ENCODE measurements at regions not wholly inside any gene's neighbourhood (a gene's known extent, or its start where the extent isn't known, plus 50 kb on each side); places are given as distances from the start of the nearest gene placed in this dataset.

- ChIA-PET POLR2A (ENCODE audit: unreplicated experiment) (no interaction called here), CTCF (interaction anchor here (1.1 kb wide), 1 partner anchor 197 kb away, joined by 5 read pairs; no protein-coding TSS in a partner anchor)
- no peaks in the 10 kb centered on the region for H3K9me3 ChIP-seq (ENCODE audit: control insufficient read depth, insufficient read depth, low read length)
- H2AK9ac ChIP-seq (replicated peaks; ENCODE audit: low read depth, low read length, poor library complexity), result peak overlapping the region; percentile 50
- peak overlapping the region; percentile 50 for H3K18ac ChIP-seq (ENCODE audit: low read depth, low read length)
- peaks cover 3% of the 10 kb centered on the region for H3K27me3 ChIP-seq (ENCODE audit: control insufficient read depth, insufficient read depth, low read length)
- no peak overlapping the region; the same call in 1 of the 2 replicates for H3K27ac ChIP-seq (ENCODE audit: insufficient read depth, low read length)
- H4K5ac ChIP-seq (ENCODE audit: low read depth, low read length), result peak overlapping the region; percentile 2; the same call in 1 of the 2 replicates
- H3K9ac ChIP-seq (ENCODE audit: low read depth, low read length), result no peak overlapping the region
- H3K4me3 ChIP-seq (ENCODE audit: insufficient read depth, low read depth, low read length), result no peak overlapping the region
- in situ Hi-C loops (cut with MboI; ENCODE audit: low sequenced_read_pairs), result loop anchor here (10.0 kb wide), 1 partner anchor 179 kb away; no protein-coding TSS in a partner anchor
- no CpG with 5 or more reads among the region's 5 CpGs for WGBS, 2 experiments (ENCODE audit: extremely low coverage in 2 of 2, insufficient read length in 1 of 2)
- H3K79me1 ChIP-seq (ENCODE audit: low read depth in 1 of 2, low read length in 2 of 2), result no peaks in the 10 kb centered on the region
- no TSS peak for BruUV-seq (replicated peaks)
- H2AFZ ChIP-seq (replicated peaks; ENCODE audit: low read length, poor library complexity), result peak overlapping the region; percentile 64
- no peaks in the 10 kb centered on the region for H3K9me1 ChIP-seq (ENCODE audit: insufficient read depth, low read length)
- H3K4me2 ChIP-seq (ENCODE audit: low read depth, low read length), result no peak overlapping the region
- no peak overlapping the region for H3K4ac ChIP-seq (ENCODE audit: low read depth, low read length)
- peak overlapping the region; percentile 52 for H2BK5ac ChIP-seq (ENCODE audit: low read depth, low read length, poor library complexity, severe bottlenecking)
- intact Hi-C loops (cut with micrococcal nuclease), result no loop called here
- no peak overlapping the region; the same call in 1 of the 2 replicates for H4K91ac ChIP-seq (ENCODE audit: insufficient read depth, low read depth, low read length)
- no peak overlapping the region for H3K14ac ChIP-seq (replicated peaks; ENCODE audit: low read depth, low read length)
- no peak overlapping the region for H3K23ac ChIP-seq (ENCODE audit: low read depth, low read length)
- peak; percentile 32 for DNase-seq
- H3K56ac ChIP-seq (ENCODE audit: extremely low read depth, insufficient read depth, low read length), result no peak overlapping the region
- H2BK20ac ChIP-seq (ENCODE audit: low read depth, low read length), result no peak overlapping the region
- dilution Hi-C loops (cut with HindIII; ENCODE audit: low sequenced_read_pairs, unreplicated experiment), result no loop called here
- H2BK15ac ChIP-seq (ENCODE audit: low read depth, low read length), result no peak overlapping the region
- no peak overlapping the region for H2BK120ac ChIP-seq (ENCODE audit: low read depth, low read length)
- H4K8ac ChIP-seq (ENCODE audit: low read depth in 2 of 2, low read length in 2 of 2), result no peak overlapping the region
- ATAC-seq (ENCODE audit: low read depth), result peak; percentile 80
- H3K4me1 ChIP-seq (ENCODE audit: control insufficient read depth, insufficient read depth, low read length), result peaks cover 12% of the 10 kb centered on the region
- TF ChIP-seq USF2 (IDR thresholded peaks at IDR 0.05; ENCODE audit: low read depth, low read length), result no peak
- no peak for TF ChIP-seq CEBPB (IDR thresholded peaks at IDR 0.05; ENCODE audit: low read depth, low read length)
- TF ChIP-seq RCOR1 (IDR thresholded peaks at IDR 0.05; ENCODE audit: insufficient replicate concordance, low read length), result no peak
- no peak for TF ChIP-seq POLR2A (IDR thresholded peaks at IDR 0.05; ENCODE audit: low read depth, low read length)
- TF ChIP-seq RFX5 (IDR thresholded peaks at IDR 0.05; ENCODE audit: low read depth, low read length), result no peak
- no peak for TF ChIP-seq RAD21 (IDR thresholded peaks at IDR 0.05; ENCODE audit: low read length)
- no peak for TF ChIP-seq MXI1 (IDR thresholded peaks at IDR 0.05; ENCODE audit: borderline replicate concordance, low read depth, low read length)
- TF ChIP-seq NFE2L2 (IDR thresholded peaks at IDR 0.05; ENCODE audit: low read depth, low read length), result no peak
- no peak for TF ChIP-seq MAFK (IDR thresholded peaks at IDR 0.05; ENCODE audit: low read depth, low read length)
- no peak for TF ChIP-seq SMC3 (IDR thresholded peaks at IDR 0.05; ENCODE audit: low read depth, low read length)
- TF ChIP-seq ELK1 (IDR thresholded peaks at IDR 0.05; ENCODE audit: borderline replicate concordance, low read depth, low read length), result no peak
- TF ChIP-seq FOS (IDR thresholded peaks at IDR 0.05; ENCODE audit: low read depth, low read length), result no peak
- no peak for TF ChIP-seq CHD1 (IDR thresholded peaks at IDR 0.05; ENCODE audit: low read depth, low read length)
- TF ChIP-seq BHLHE40 (IDR thresholded peaks at IDR 0.05; ENCODE audit: low read depth, low read length), result no peak
- TF ChIP-seq CTCF (conservative IDR thresholded peaks at IDR 0.05; ENCODE audit: low read depth, low read length), result no peak
- no peak for TF ChIP-seq MAZ (IDR thresholded peaks at IDR 0.05; ENCODE audit: borderline replicate concordance, low read depth, low read length)
- no peaks in the 10 kb centered on the region for H4K20me1 ChIP-seq (ENCODE audit: insufficient read depth, low read length)
- no peaks in the 10 kb centered on the region for H3K36me3 ChIP-seq (ENCODE audit: control insufficient read depth, insufficient read depth, low read length)
- no peak overlapping the region for H2AK5ac ChIP-seq (ENCODE audit: low read depth, low read length)
Measured at GRCh38 chr2:134083548-134083947, 170.3 kb upstream of the MGAT5 start.
